ENCODE measurements at regions not wholly inside any gene's neighbourhood (a gene's known extent, or its start where the extent isn't known, plus 50 kb on each side); places are given as distances from the start of the nearest gene placed in this dataset.

GRCh38 chr14:101254805-101255764, 306.2 kb upstream of the DIO3 start:
- TF ChIP-seq EZH2 (IDR thresholded peaks at IDR 0.05; ENCODE audit: insufficient read depth, poor library complexity, severe bottlenecking) (no peak), EZH2phosphoT487 (IDR thresholded peaks at IDR 0.05; ENCODE audit: insufficient read depth, low read depth) (no peak)
